GM12875 (cell line): ENCODE measurements at regions not wholly inside any gene's neighbourhood (a gene's known extent, or its start where the extent isn't known, plus 50 kb on each side); places are given as distances from the start of the nearest gene placed in this dataset.
A peak's percentile ranks its signal among the peaks of the same experiment; 100 is the strongest.

ENCODE experiments used
- H3K4me3 ChIP-seq: one replicate; pipeline ENCODE4 v1.5.1; 2011; ENCODE audit warnings: low read depth, low read length, control low read depth
- TF ChIP-seq, protein P1 (sequence below): IDR thresholded peaks from 2 replicates; pipeline ENCODE4 v1.5.1; 2011; ENCODE audit warnings: low read depth, mild to moderate bottlenecking, control low read depth, inconsistent platforms, low read length, moderate library complexity, borderline replicate concordance; ENCODE audit not compliant: insufficient read depth

DNA sequence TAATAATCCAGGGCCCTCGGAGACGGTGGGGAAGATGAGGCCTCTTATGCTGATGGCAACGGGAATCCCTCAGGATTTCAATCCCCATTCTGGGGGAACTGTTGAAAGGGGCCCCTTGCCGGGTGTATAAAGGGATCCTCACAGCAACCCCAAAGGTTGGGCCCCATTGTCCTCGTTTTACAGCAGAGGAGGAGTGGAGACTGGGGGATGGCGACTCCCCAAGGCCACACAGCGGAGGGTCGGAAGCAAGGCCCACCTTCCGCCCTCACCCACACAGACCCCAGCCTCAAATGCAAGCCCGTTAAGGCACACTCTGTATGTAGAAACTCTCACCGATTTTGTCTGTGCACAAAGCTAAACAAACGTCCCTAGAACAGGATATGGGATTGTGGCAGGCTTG lies 327.9 kb upstream of the DIO3 start:
- H3K4me3 ChIP-seq = no peak overlapping the region
- TF ChIP-seq, protein P1, sequence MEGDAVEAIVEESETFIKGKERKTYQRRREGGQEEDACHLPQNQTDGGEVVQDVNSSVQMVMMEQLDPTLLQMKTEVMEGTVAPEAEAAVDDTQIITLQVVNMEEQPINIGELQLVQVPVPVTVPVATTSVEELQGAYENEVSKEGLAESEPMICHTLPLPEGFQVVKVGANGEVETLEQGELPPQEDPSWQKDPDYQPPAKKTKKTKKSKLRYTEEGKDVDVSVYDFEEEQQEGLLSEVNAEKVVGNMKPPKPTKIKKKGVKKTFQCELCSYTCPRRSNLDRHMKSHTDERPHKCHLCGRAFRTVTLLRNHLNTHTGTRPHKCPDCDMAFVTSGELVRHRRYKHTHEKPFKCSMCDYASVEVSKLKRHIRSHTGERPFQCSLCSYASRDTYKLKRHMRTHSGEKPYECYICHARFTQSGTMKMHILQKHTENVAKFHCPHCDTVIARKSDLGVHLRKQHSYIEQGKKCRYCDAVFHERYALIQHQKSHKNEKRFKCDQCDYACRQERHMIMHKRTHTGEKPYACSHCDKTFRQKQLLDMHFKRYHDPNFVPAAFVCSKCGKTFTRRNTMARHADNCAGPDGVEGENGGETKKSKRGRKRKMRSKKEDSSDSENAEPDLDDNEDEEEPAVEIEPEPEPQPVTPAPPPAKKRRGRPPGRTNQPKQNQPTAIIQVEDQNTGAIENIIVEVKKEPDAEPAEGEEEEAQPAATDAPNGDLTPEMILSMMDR = no peak

- no peak overlapping the region for H3K4me3 ChIP-seq
- TF ChIP-seq, protein P1 = no peak
These were observed 327.5 kb upstream of the DIO3 start for GRCh38 chr14:101233808-101234207.

GRCh38 chr14:101234244-101234937 lies 326.9 kb upstream of the DIO3 start:
- TF ChIP-seq, protein P1 = no peak
- no peak overlapping the region for H3K4me3 ChIP-seq

DNA sequence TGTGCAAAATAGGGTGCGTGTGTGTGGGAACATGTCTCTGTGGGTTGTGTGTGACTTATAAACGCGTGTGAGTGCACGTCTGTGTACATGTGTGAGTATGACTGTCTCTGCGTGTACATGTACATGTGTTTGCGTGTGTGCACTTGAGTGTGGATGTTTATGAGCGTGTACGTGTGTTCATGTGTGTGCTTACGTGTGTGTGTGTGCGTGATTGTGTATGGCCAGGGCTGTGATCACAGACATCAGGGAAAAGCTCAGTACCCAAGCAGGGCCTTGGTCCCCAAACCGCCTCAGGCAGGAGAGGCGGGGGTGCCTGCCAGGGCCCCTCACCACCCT lies 326.3 kb upstream of the DIO3 start:
- H3K4me3 ChIP-seq = no peak overlapping the region
- TF ChIP-seq, protein P1 = no peak

DNA sequence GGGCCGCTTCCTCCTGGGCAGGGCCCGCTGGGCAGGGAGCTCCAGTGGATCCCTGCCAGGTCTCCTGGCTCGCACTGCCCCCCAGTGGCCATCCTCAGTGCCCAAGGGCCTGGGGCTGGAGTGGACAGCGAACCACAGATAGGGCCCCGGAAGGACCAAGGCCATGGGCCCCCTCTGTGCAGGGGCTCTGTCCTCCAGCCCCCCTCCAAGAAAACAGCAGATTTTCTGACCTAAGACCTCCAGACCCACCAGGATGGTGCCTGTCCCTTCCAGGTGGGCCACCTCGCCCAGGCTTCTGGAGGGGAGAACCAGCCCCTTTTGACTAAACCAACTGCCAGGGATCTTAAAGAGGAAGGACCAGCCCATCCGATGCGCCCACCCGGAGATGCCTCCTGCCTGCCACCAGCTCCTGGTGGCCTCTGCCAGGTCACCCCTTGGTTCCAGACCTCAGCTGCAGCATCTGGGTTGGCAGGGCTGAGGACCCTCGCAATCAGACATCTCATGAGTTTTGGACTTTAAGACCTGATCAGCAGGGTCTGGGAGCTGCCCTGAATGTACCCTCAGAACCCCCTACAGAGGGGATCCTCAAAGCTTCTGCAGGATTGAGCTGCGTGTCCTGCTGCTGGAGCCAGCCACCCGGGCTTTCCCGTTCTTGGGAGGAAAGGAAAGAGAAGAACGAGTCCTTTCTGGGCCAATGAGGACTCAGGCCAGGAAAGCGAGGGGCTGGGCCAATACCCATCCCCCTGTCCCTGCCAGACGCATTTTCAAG lies 325.8 kb upstream of the DIO3 start:
- TF ChIP-seq, protein P1 = peak; percentile 55
- H3K4me3 ChIP-seq = no peak overlapping the region

GRCh38 chr14:101236496-101237251 lies 324.6 kb upstream of the DIO3 start:
- no peak overlapping the region for H3K4me3 ChIP-seq
- TF ChIP-seq, protein P1 = no peak
